ENCODE measurements at regions not wholly inside any gene's neighbourhood (a gene's known extent, or its start where the extent isn't known, plus 50 kb on each side); places are given as distances from the start of the nearest gene placed in this dataset.

GRCh38 chr9:13354733-13355132 is 75.2 kb upstream of the MPDZ start:
- no peak for DNase-seq (ENCODE audit: low read depth, low spot score)

GRCh38 chr9:13352451-13352979 is 73.0 kb upstream of the MPDZ start:
- no peak for DNase-seq (ENCODE audit: low read depth, low spot score)

- DNase-seq (ENCODE audit: low read depth, low spot score) = peak; percentile 69
These were observed 72.4 kb upstream of the MPDZ start for GRCh38 chr9:13351778-13352386.

- no peak for DNase-seq (ENCODE audit: low read depth, low spot score)
These were observed 53.1 kb upstream of the MPDZ start for GRCh38 chr9:13332571-13332970.

- DNase-seq (ENCODE audit: low read depth, low spot score) = no peak
These were observed 51.8 kb upstream of the MPDZ start for GRCh38 chr9:13331320-13331719.

GRCh38 chr9:13330396-13331004 is 51.0 kb upstream of the MPDZ start:
- DNase-seq (ENCODE audit: low read depth, low spot score) = peak; percentile 39
